HS-5 (cell line): ENCODE measurements at regions not wholly inside any gene's neighbourhood (a gene's known extent, or its start where the extent isn't known, plus 50 kb on each side); places are given as distances from the start of the nearest gene placed in this dataset.
A peak's percentile ranks its signal among the peaks of the same experiment; 100 is the strongest.

Source experiments
- DNase-seq: peaks from one replicate; pipeline ENCODE4 v3.0.0-alpha.2; 2012; ENCODE audit warnings: low read depth

DNA sequence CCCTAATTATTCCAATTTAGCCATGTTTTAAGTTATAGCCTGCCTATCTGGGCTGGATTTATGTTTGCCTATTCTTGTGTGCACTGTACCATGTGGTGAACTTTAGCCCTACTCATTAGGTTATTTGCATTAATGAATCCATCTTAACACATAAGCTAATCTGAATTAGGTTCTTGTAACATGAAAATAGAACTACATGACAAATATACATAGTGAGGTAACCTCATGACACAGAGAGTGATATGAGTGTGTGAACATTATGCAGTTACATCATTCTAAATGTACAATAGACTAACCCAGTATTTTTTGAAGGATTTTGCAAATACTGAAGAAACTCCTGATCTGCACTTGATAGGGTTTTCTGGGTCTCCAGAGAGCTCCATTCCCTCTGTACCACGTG, 733.7 kb upstream of the CITED2 start:
- DNase-seq, result no peak

DNA sequence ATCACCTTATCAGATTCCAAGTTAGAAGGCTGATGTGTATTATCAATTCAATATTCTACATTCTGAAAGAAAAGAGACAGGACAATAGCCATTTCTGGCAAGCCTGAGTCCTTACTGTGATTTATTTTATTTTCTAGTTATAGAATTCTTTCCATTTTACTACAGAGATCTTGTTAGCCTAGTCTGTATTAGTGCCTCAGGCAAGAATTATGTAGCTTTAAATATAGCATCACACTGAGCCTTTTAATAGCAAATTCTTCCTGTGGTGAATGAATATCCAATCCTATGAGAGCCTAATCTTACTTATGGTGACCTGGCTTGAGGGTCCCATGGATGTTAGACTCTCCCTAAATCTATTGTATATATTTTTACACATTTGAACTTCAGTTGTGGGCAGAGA, 732.8 kb upstream of the CITED2 start:
- DNase-seq, result no peak

DNA sequence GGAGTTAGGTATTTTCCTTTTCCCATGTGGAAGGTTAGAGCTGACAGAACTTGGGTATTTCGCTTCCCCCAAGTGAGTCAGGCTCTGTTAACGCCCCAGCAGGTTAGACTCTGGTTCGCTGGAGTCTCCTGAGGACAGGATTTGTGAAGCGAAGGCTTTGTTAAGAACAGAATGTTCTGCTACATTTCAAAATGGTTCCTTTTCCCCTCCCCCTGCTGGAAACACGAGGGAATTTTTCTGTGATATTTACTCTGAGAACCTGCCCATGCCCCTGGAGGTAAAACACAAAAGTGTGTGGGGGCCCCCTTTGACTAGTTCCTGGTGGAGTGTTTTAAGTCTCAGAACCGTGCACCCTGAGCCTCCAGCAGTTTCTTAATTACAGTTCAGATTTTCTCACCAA, 731.4 kb upstream of the CITED2 start:
- no peak for DNase-seq

DNA sequence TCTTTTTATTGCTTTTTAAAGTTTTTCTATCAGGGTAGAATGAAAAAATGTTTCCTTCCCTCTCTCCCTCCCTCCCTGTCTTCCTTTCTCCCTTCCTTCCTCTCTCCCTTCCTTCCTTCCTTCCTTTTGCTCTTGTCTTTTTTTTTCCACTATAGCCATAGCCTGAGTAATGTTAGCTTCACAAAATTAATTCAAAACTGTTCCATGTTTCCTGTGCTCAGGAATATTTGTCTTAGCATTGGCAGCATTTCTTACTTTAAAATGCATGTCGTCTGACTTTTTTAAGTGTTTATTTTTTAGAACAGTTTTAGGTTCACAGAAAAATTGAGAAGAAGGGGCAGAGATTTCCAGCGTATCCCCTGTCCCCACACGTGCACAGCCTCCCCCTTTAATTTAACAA, 730.8 kb upstream of the CITED2 start:
- DNase-seq, result no peak

DNA sequence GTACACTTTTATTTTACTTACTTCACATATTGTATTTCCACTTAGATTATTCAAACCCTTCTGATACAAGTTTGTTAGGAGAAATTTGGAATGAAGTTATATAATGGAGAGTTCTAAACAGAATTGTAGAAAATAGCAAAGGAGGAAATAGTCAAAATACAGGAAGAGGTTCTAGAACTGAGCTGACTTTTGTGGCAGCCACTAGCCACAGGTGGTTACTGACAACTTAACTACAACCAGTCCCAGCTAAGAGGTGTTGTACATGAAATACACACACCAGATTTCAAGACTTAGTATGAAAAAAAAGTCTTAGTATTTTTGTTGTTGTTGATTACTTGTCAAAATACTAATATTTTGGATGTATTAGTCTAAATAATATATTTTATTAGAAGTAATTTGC, 727.4 kb upstream of the CITED2 start:
- DNase-seq, result no peak

DNA sequence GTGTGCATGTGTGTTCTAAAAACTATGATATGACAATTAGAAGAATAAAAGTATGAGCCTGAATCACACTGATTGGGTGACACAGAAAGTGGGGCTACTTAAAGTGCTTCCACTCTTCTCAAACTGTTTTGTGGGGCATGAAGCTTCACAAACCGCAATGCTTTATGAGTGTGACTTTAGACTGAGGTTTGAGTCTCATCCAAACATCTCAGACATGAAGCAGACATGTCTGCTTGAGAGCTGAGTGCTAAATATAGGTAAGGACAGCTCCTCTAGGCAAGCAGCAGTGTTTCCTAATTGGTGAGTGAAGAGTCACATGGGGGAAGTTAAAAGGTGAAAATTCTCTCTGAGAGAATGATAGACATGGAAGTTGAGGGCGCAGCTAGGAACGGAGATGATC, 726.9 kb upstream of the CITED2 start:
- DNase-seq, result no peak

DNA sequence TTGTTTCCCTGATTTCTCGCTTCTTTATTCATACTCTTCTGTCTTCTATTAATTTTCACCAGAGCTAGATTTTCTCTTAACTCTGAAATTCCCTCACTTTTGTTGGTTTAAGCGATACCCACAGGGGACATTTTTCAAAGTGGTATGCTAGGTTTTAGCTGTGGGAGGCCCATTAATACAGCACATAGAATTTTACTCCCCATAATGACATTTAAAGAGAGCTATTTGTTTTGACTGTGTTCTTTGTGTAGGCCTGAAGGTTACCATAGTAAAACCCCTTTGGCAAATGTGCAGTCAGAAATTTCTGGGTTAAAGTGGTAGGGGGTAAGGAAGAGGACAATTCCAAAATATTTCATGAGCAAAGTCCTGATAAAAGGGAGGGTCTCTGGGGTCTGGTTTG, 721.1 kb upstream of the CITED2 start:
- no peak for DNase-seq

DNA sequence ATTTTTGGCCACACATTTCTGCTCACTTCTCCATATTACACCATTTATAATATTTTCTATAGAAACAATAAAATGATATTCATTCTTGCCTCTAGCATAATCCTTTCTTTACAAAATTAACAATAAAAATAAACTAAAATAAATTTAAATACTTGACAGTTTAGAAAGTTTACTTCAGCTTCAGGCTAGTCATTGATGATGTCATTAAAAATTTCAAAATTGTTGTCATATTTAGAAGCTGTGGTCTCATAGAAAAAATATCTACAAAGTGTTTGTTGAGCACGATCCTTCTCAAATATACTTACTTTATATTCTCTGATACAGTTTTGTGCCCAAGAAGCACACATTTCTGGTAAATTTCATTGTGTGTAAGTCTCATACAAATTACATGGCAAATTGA, 717.4 kb upstream of the CITED2 start:
- no peak for DNase-seq

DNA sequence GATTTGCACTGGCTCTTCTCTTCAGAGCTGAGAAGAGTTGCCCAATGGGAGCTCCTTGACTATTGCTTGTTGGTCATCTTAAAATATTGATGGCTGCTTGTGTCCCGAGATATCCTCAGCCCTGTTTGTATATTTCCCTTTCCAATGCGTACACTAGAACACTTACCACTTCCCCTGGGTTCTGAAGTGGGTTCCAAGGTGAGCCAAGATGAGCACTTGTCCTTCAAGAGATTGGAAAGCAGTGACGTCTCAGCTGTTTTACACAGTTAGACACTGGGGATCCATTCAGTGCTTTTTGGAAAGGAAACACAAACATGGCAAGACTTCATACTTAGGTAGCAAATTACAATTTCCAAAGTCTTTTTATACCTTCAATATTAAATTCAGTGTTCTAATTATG, 716.4 kb upstream of the CITED2 start:
- DNase-seq, result no peak

DNA sequence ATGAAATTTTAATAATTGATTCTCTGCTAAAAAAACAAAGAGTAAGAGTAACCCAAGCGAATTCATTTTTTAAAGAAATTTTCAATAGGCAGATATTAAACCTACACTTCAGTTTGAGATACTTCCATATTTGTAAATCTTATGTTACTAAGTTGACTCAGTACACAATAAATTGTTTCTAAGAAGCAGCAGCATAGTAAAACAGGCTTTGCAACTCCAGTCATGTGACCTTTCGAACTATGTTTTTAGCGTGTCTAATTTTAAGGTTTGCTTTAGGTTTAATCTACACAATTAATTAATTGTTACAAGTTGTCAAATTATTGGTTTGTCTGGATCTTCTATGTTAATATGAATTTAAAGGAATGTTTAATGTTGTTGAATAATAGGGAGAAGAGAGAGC, 708.9 kb upstream of the CITED2 start:
- no peak for DNase-seq

DNA sequence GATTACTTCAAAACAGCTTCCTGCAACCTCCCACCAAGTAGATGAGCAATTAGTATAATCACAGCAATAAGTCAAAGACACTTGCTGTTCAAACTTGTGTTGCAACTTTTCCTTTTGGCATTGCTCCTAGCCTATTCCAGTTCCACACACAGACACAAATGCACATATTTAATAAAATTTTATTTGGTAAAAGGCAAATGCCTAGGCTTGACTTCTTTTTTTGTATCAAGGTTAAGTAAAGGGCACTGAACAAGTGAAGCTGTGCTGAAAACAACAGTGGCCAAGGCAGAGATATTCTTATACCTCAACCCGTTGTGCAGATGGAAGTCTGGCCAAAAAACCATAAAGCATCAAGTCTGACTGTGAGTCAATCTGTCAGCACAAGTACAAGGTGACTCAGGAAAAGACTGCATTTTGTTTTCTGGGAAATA, 708.4 kb upstream of the CITED2 start:
- no peak for DNase-seq

DNA sequence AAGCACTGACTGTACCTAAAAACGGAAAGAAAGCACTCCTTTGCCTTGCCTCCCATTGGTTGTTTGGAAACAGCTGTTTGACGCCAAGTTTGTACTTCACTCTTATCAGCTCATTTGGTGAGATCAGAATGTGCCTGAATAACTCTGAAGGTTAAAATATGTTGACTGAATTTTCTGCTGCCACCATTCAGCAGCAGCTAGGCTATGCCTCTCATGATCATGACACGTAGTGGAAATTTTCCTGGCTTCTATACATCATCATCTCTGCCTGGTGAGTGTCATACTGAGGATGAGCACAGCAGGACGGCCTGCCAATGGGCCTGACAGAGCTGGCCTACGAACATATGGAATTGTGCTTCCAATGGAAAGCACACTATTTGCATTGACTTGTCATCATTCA, 704.9 kb upstream of the CITED2 start:
- no peak for DNase-seq

DNA sequence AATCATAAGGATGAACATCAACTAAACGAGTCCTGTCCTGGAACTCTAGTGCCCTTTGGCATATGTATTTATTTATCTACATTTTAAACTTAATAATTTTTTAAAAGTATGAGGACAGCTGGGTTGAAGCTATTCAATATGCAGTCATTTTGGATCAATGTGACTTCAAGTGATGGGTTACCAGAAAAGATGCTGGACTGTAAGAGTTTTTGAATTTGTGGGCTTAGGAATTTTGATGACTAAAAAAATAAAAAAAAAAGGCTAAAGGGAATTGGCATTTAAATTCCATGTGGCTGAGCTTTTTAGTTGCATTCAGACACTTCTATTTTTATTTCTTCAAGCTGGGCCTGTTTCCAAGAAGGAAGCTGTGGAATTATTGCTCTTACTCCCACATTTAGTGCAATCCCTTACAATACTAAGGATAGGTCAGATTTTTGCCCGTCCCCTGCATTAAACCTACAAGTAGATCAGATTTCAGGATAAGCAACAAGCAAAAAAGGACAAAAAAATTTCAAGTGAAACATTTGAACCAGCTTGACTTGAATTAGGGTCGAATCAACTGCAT, 704.2 kb upstream of the CITED2 start:
- DNase-seq, result peak; percentile 92

DNA sequence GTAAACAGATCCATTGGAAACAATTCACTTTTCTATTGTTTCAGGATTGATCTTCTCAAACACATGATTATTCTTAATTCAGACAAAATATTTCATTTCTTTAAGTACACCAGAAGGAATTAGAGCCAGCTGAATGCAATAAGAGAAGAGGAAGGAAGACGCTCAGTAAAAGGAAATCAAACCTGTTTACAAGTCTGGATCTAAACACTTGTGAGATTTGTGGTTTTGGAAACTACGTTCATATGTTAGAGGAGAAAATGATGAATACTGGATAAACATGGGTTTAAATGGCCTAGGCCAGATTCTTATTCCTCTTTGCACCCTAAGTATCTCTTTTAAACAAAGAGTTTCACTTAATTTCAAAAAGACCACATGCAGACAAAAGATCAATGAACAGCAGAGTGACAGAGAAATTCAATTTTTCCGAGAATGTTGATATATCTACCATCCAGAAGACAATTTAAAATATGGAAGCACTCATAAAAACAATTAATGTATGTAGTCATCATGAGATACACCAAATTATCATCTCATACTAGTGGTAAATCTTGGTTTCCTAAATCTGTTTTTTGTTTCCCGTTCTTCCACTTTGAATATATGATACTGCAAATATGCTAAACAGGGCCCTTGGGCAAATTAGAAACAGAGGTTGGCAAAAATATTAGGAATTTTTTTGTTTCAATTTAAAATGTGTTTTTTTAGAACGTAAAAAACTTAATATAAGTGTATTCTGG, 703.5 kb upstream of the CITED2 start:
- DNase-seq, result no peak

DNA sequence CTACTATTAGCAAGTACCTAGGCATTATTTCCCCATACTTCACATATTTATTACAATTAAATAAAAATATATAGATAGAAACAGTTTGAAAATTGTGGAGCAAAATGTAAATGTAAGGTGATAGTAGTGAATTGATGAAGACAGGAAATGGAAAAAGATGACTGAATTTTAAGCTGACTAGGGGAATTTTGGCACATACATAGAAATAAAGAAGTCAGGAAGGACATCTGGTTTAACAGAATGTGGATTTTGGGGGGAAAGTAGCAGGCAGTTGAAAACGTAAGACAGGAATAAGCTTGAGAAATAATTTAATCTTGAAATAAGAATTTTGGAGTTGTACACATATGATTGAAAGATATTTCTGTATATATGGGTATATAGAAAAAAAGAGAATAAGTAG, 701.7 kb upstream of the CITED2 start:
- DNase-seq, result no peak

DNA sequence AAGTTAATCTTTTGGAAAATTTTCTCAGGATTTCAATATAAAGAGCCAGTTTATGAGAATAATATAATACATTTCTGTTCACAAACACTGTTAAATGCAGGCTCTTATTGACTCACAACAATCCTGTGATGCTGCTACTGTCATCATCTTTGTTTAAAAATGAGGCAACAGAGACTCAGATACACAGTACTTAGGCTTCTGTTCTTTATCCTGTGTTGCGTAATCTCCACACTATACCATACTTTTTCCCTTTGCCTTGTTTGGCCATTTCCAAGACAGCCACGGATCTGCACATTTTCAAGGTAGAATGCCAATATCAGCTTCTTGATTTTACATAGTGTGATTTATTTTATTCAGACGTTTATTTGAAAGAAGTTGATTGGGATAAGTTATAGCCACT, 699.0 kb upstream of the CITED2 start:
- no peak for DNase-seq

DNA sequence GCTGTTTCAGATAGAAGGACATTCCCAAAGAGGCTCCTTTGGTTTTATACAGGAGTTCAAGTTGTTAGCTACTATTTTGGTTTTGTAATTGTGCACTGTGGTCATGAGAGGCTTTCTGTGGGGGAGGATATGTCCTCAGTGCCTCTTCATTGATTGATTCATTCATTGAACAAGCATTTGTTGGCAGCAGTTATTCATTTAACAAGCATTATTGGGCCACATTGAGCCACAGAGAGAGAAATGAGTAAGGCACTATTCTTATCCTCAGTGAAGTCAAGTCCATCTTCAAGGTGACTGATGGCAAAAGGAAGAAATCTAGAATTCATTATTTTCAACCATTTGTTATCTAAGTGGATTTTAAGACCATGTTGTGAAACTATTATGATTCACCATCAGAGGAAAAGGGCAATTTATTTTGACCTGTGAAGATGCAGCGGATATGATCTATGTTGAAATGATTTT, 697.2 kb upstream of the CITED2 start:
- peak; percentile 95 for DNase-seq

DNA sequence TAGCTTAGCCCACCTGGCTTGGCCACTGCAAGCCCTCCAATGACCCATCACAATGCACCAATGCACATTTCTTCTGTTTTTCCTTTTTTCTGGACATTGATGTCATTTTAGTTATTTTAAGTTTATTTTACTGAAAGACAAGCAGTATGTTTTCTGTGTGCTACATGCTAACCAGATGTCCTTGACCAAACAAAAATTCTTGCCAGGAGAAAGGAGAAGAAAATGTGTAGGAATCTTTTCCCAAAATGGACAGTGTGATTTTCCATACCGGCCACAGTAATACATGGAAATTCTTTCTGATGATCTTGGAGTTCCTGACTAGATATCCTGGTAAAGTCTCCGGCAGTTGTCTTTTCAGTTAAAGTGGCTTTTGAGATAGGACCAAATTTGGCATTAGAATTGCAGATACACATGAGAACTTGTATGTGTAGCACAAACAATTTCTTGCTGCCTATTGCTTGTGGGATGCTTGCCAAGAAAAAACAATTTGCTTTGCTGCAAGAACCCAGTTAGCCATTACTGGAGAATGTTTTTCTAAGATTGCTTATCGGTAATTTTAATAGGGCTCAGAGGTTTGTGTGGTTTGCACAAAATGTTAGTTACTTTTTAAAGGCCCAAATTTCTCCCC, 696.5 kb upstream of the CITED2 start:
- no peak for DNase-seq

DNA sequence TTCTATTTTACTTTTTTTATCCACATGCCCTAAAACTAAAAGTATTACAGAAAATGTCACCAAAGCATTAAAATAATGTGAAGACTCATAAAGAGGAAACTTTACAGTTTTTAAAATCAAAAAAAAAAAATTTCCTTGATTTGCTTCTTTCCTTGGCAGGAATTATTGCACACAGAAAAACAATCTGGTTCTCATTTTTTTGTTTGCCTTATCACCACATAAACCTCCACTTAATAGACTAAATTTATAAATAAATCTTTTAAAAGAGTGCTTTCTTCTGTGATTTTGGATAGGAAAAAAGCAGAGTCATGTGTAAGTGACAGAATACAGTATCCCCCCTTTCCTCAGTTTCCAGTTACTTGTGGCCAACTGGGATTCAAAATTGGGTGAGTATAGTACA, 695.1 kb upstream of the CITED2 start:
- no peak for DNase-seq

DNA sequence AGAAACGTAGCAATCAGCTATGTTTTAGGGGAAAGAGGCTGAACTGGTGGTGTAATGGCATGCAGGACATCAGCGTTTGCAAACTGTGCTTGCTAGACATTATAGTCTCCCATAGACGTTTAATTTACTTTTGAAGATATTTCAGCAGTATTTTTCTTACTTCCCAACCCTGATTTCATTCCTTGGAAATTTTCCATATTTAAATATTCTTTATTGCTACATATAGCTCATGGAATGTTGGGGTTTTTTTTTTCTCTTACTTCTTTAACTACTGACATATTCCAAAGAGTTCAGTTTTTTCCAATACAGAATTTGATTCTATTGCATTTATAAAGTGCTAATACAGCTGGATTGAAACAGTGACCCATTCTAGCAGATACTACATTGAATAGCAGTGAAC, 694.4 kb upstream of the CITED2 start:
- no peak for DNase-seq

DNA sequence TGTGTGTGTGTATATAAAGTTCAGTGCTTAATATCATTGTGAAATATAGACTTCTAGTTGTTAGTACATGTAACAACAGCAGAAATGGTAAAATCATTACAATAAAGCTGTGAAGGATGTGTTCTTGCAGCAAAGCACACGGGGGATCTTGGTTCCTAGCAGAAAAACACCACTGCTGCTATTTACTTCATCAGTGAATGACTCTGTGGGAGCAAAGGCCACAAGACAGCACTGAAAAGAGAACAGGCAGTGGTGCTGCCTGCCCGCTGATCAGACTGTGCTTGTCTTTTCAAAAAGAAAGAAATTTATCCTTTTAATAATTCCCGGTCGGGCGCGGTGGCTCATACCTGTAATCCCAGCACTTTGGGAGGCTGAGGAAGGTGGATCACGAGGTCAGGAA, 689.9 kb upstream of the CITED2 start:
- DNase-seq, result no peak

DNA sequence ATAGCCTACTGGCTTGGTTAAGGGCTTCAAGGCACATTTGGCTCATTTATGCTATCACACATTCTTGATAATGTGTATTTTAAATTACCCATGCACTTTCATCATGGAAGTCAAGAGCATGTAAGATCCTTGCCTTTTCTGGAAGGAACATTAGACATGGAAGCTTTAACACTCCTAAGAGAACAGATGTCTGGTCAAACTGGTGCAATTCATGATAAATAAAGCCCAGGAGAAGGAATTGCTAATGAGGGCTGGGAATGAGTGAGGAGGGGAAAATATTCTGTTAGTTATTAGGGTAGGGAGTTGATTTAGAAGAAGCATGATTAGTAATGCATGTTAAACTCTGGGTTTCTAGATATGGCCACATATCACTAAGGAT, 688.6 kb upstream of the CITED2 start:
- no peak for DNase-seq
